Naive thymus-derived CD4-positive, alpha-beta T cell (primary cell): ENCODE measurements at regions not wholly inside any gene's neighbourhood (a gene's known extent, or its start where the extent isn't known, plus 50 kb on each side); places are given as distances from the start of the nearest gene placed in this dataset.

Source experiments
- ATAC-seq: fragments of 150-1000 bp; cut with Tn5 transposase; 2 replicates; pipeline ENCODE4 v1.10.0; 2021; ENCODE audit warnings: mild to moderate bottlenecking, moderate library complexity
- CTCF ChIA-PET: fragments of 350-600 bp; sonication (Branson Sonifier 250); formaldehyde crosslinking; loops from one replicate; lab custom pipeline; 2021; ENCODE audit warnings: antibody characterized with exemption; lab: Charles Lee
- POLR2A ChIA-PET: fragments of 350-600 bp; sonication (Branson Sonifier 250); formaldehyde crosslinking; loops from one replicate; lab custom pipeline; 2021; ENCODE audit warnings: antibody characterized with exemption, inconsistent platforms; lab: Charles Lee
- DNase-seq, 9 donors: peaks; one replicate each; pipeline versions ENCODE4 v3.0.0 to v3.0.0-alpha.2; 2020 to 2022; ENCODE audit warnings: mixed read lengths in 1 of 9
- H3K27ac ChIP-seq: one replicate; pipeline ENCODE4 v1.7.0; 2013; ENCODE audit warnings: mild to moderate bottlenecking, low read depth, low read length, moderate library complexity
- H3K27me3 ChIP-seq, 2 donors: one replicate each; pipeline ENCODE4 v1.7.0; 2013; ENCODE audit warnings: low read length in 2 of 2, mild to moderate bottlenecking in 2 of 2, moderate library complexity in 2 of 2; ENCODE audit not compliant: control insufficient read depth in 2 of 2, insufficient read depth in 2 of 2
- H3K36me3 ChIP-seq, 3 experiments: 1 replicate in 2 of 3; 2 replicates in 1 of 3; pipeline ENCODE4 v1.7.0; 2013; ENCODE audit warnings: low read length in 3 of 3, mild to moderate bottlenecking in 3 of 3, moderate library complexity in 1 of 3; ENCODE audit not compliant: insufficient read depth in 3 of 3, control insufficient read depth in 2 of 3
- H3K4me1 ChIP-seq, 2 donors: one replicate each; pipeline ENCODE4 v1.7.0; 2013; ENCODE audit warnings: low read length in 2 of 2, mild to moderate bottlenecking in 2 of 2, moderate library complexity in 1 of 2; ENCODE audit not compliant: control insufficient read depth in 2 of 2, insufficient read depth in 2 of 2
- H3K4me3 ChIP-seq: 2 replicates; pipeline ENCODE4 v1.7.0; 2013; ENCODE audit warnings: mild to moderate bottlenecking, low read length
- H3K9me3 ChIP-seq, 3 experiments: 1 replicate in 2 of 3; 2 replicates in 1 of 3; pipeline ENCODE4 v1.7.0; 2013; ENCODE audit warnings: low read length in 3 of 3; ENCODE audit not compliant: control insufficient read depth in 2 of 3
- H3K27ac Mint-ChIP-seq, 9 donors: one replicate each; pipeline ENCODE4 v1.8.0; 2020 to 2022; ENCODE audit warnings: mixed read lengths in 9 of 9, mild to moderate bottlenecking in 8 of 9, moderate library complexity in 5 of 9, inconsistent platforms in 2 of 9
- H3K27me3 Mint-ChIP-seq, 5 donors: one replicate each; pipeline ENCODE4 v1.8.0; 2021 to 2022; ENCODE audit warnings: mixed read lengths in 5 of 5, mild to moderate bottlenecking in 1 of 5
- H3K36me3 Mint-ChIP-seq, 5 donors: one replicate each; pipeline ENCODE4 v1.8.0; 2020 to 2022; ENCODE audit warnings: mixed read lengths in 5 of 5, mild to moderate bottlenecking in 3 of 5, inconsistent platforms in 1 of 5
- H3K4me1 Mint-ChIP-seq, 7 donors: one replicate each; pipeline ENCODE4 v1.8.0; 2020 to 2022; ENCODE audit warnings: mixed read lengths in 7 of 7, mild to moderate bottlenecking in 3 of 7, inconsistent platforms in 1 of 7
- H3K4me3 Mint-ChIP-seq, 10 donors: one replicate each; pipeline ENCODE4 v1.8.0; 2020 to 2022; ENCODE audit warnings: mild to moderate bottlenecking in 10 of 10, mixed read lengths in 10 of 10, moderate library complexity in 6 of 10, inconsistent platforms in 2 of 10
- H3K9me3 Mint-ChIP-seq, 11 donors: one replicate each; pipeline ENCODE4 v1.8.0; 2020 to 2022; ENCODE audit warnings: mixed read lengths in 11 of 11, mild to moderate bottlenecking in 4 of 11, inconsistent platforms in 1 of 11, moderate library complexity in 1 of 11
- intact Hi-C, 2 donors: fragments of 100-400 bp; cut with micrococcal nuclease; formaldehyde crosslinking; loops; one replicate each; pipeline ENCODE4 v1.15.1; 2023

GRCh38 chr13:22189176-22190048 is 518.5 kb downstream of the FGF9 start:
- H3K9me3 Mint-ChIP-seq: peaks cover 0 to 8% (median 0%) of the 10 kb centered on the region in 11 donors
- no peak for DNase-seq
- ChIA-PET CTCF (no interaction called here), POLR2A (interaction anchor here (0.7 to 1.0 kb wide), 2 partner anchors 14 to 101 kb away, joined by 3 read pairs; no protein-coding TSS in a partner anchor)
- H3K36me3 Mint-ChIP-seq: peaks cover 0 to 4% (median 0%) of the 10 kb centered on the region in 5 donors
- intact Hi-C loops: loop anchor here in 1 of 2 donors (5.0 kb wide), 2 partner anchors 127 to 342 kb away; no protein-coding TSS in a partner anchor
- peak overlapping the region in 1 of 9 donors; percentile 13 for H3K27ac Mint-ChIP-seq
- Histone ChIP-seq H3K27me3 (no peaks in the 10 kb centered on the region), H3K27ac (no peak overlapping the region), H3K36me3 (no peaks in the 10 kb centered on the region), H3K4me1 (no peaks in the 10 kb centered on the region), H3K4me3 (no peak overlapping the region), H3K9me3 (no peaks in the 10 kb centered on the region)
- ATAC-seq: no peak
- H3K4me1 Mint-ChIP-seq: peaks cover 0 to 17% (median 0%) of the 10 kb centered on the region in 7 donors
- no peak overlapping the region for H3K4me3 Mint-ChIP-seq
- peaks cover 0 to 2% (median 0%) of the 10 kb centered on the region in 5 donors for H3K27me3 Mint-ChIP-seq

GRCh38 chr13:22193070-22193469 is 522.2 kb downstream of the FGF9 start:
- ChIA-PET CTCF (no interaction called here), POLR2A (interaction anchor here (0.9 kb wide), 1 partner anchor 14 kb away, joined by 4 read pairs; no protein-coding TSS in a partner anchor)
- Mint-ChIP-seq H3K4me1 (peaks cover 0 to 5% (median 0%) of the 10 kb centered on the region in 7 donors), H3K9me3 (peaks cover 0 to 6% (median 0%) of the 10 kb centered on the region in 11 donors), H3K4me3 (no peak overlapping the region), H3K36me3 (peaks cover 0 to 5% (median 0%) of the 10 kb centered on the region in 5 donors), H3K27me3 (peaks cover 0 to 2% (median 0%) of the 10 kb centered on the region in 5 donors), H3K27ac (no peak overlapping the region)
- Histone ChIP-seq H3K27me3 (no peaks in the 10 kb centered on the region), H3K4me3 (no peak overlapping the region), H3K4me1 (no peaks in the 10 kb centered on the region), H3K9me3 (no peaks in the 10 kb centered on the region), H3K27ac (no peak overlapping the region), H3K36me3 (no peaks in the 10 kb centered on the region)
- DNase-seq: no peak
- intact Hi-C loops: no loop called here
- ATAC-seq: no peak

GRCh38 chr13:22194106-22194805 is 523.4 kb downstream of the FGF9 start:
- DNase-seq (no peak), ATAC-seq (no peak)
- no peaks in the 10 kb centered on the region for H3K4me1 ChIP-seq
- H3K27me3 Mint-ChIP-seq: peaks cover 0 to 2% (median 0%) of the 10 kb centered on the region in 5 donors
- H3K27ac Mint-ChIP-seq: no peak overlapping the region
- H3K4me1 Mint-ChIP-seq: peaks cover 0 to 5% (median 0%) of the 10 kb centered on the region in 7 donors
- peaks cover 0 to 5% (median 0%) of the 10 kb centered on the region in 5 donors for H3K36me3 Mint-ChIP-seq
- no peaks in the 10 kb centered on the region for H3K9me3 ChIP-seq
- CTCF ChIA-PET: interaction anchor here (0.5 kb wide), 1 partner anchor 48 kb away, joined by 3 read pairs; no protein-coding TSS in a partner anchor
- H3K9me3 Mint-ChIP-seq: peaks cover 0 to 6% (median 0%) of the 10 kb centered on the region in 11 donors
- H3K27me3 ChIP-seq: no peaks in the 10 kb centered on the region
- H3K36me3 ChIP-seq: no peaks in the 10 kb centered on the region
- no peak overlapping the region for H3K27ac ChIP-seq
- H3K4me3 Mint-ChIP-seq: no peak overlapping the region
- intact Hi-C loops: no loop called here
- POLR2A ChIA-PET: no interaction called here
- no peak overlapping the region for H3K4me3 ChIP-seq

DNA sequence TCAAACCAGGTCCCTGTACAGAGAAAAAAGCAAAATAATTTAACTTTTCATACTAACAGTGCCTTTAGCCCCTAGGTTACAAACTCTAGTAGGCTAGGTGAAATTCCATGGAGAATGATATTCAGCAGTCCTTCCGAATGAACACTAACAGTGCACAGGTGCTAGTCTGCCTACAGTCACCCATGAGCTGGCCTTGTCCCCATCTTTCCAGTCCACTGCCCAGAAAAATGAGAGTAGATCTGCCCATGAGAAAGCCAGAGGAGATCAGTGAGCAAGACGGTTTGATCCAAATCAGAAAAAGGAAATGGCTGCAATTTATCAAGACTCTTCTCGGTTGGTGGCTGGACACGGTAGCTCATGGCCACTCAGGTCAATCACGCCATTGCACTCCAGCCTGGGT is 524.9 kb downstream of the FGF9 start:
- H3K27ac Mint-ChIP-seq: no peak overlapping the region
- H3K4me1 Mint-ChIP-seq: peaks cover 0 to 5% (median 0%) of the 10 kb centered on the region in 7 donors
- H3K4me3 ChIP-seq: no peak overlapping the region
- no peak overlapping the region for H3K27ac ChIP-seq
- no peak overlapping the region for H3K4me3 Mint-ChIP-seq
- no peaks in the 10 kb centered on the region for H3K4me1 ChIP-seq
- POLR2A ChIA-PET: no interaction called here
- DNase-seq: no peak
- no peaks in the 10 kb centered on the region for H3K9me3 ChIP-seq
- H3K27me3 Mint-ChIP-seq: no peaks in the 10 kb centered on the region
- CTCF ChIA-PET: no interaction called here
- intact Hi-C loops: no loop called here
- peaks cover 0 to 5% (median 0%) of the 10 kb centered on the region in 5 donors for H3K36me3 Mint-ChIP-seq
- H3K9me3 Mint-ChIP-seq: peaks cover 0 to 6% (median 0%) of the 10 kb centered on the region in 11 donors
- H3K27me3 ChIP-seq: no peaks in the 10 kb centered on the region
- no peak for ATAC-seq
- H3K36me3 ChIP-seq: no peaks in the 10 kb centered on the region

GRCh38 chr13:22196777-22197176 is 525.9 kb downstream of the FGF9 start:
- CTCF ChIA-PET: no interaction called here
- Mint-ChIP-seq H3K4me1 (peaks cover 0 to 5% (median 0%) of the 10 kb centered on the region in 7 donors), H3K36me3 (peaks cover 0 to 5% (median 0%) of the 10 kb centered on the region in 5 donors), H3K27ac (no peak overlapping the region), H3K4me3 (no peak overlapping the region), H3K27me3 (no peaks in the 10 kb centered on the region), H3K9me3 (peaks cover 0 to 6% (median 0%) of the 10 kb centered on the region in 11 donors)
- DNase-seq (no peak), ATAC-seq (no peak)
- Histone ChIP-seq H3K36me3 (no peaks in the 10 kb centered on the region), H3K9me3 (no peaks in the 10 kb centered on the region), H3K27me3 (no peaks in the 10 kb centered on the region), H3K27ac (no peak overlapping the region), H3K4me3 (no peak overlapping the region), H3K4me1 (no peaks in the 10 kb centered on the region)
- intact Hi-C loops: no loop called here
- POLR2A ChIA-PET: no interaction called here

DNA sequence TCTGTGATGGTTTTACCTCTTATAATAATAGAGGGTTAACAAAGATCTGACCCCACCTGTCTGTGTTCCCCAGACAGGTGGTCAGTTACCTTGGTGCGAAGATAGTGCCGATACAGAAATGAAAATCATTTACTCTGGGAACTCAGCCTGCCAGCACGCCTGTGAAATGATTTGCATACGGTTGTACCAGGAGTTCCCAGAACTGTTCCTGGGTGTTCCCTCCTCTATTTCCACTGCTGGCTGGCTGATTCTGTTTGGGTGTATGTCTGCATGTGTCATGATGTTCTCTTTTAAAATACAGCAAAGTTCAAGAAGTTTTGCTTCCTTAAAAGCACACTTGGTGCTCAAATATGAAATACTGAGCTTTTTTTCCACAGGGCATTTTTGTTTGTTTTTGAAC is 527.1 kb downstream of the FGF9 start:
- Mint-ChIP-seq H3K4me3 (no peak overlapping the region), H3K27me3 (no peaks in the 10 kb centered on the region), H3K4me1 (peaks cover 0 to 5% (median 0%) of the 10 kb centered on the region in 7 donors), H3K27ac (no peak overlapping the region), H3K9me3 (peaks cover 0 to 6% (median 0%) of the 10 kb centered on the region in 11 donors), H3K36me3 (peaks cover 0 to 5% (median 0%) of the 10 kb centered on the region in 5 donors)
- no peaks in the 10 kb centered on the region for H3K9me3 ChIP-seq
- ChIA-PET CTCF (interaction anchor here (0.7 kb wide), 1 partner anchor 13 kb away, joined by 4 read pairs; no protein-coding TSS in a partner anchor), POLR2A (interaction anchor here (0.6 kb wide), 1 partner anchor 122 kb away, joined by 4 read pairs; no protein-coding TSS in a partner anchor)
- H3K27me3 ChIP-seq: no peaks in the 10 kb centered on the region
- H3K4me1 ChIP-seq: no peaks in the 10 kb centered on the region
- DNase-seq (no peak), ATAC-seq (no peak)
- H3K27ac ChIP-seq: no peak overlapping the region
- H3K4me3 ChIP-seq: no peak overlapping the region
- intact Hi-C loops: no loop called here
- no peaks in the 10 kb centered on the region for H3K36me3 ChIP-seq
